ENCODE measurements at regions not wholly inside any gene's neighbourhood (a gene's known extent, or its start where the extent isn't known, plus 50 kb on each side); places are given as distances from the start of the nearest gene placed in this dataset.

DNA sequence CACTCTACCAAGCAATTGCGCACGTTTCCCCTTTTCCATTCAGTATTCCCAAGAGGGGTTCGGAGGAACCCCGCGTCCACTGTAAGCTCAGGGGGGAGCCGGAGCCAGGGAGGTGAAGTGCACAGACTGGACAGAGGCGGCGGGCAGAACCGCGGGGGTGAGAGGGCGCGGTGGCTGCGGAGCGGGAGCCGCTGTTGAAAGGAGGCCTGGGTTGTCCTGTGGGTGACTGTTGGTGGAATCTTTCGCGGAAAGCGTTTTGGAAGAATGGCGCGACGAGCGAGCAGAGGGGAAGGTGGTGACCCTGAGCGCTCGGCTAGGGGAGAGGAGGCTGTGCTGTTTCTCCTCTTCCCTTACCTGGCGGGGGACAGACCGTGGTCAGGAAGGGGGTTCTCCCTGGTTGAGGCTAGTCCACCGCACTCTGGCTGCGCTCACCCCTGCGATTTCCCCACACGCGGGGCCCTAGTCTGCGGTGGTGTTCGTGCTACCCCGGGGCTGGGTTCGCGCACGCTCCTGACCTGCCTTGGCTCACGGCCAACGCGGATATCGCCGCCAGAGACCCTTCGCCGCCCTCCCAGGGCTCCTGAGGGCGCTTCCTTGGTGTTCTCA is 92.8 kb downstream of the PRKAB2 start:
- TF ChIP-seq CTCF (IDR thresholded peaks at IDR 0.05): no peak
- no peak for TF ChIP-seq POLR2A (IDR thresholded peaks at IDR 0.05)

All from vagina (tissue), 2 donors.